ENCODE measurements at regions not wholly inside any gene's neighbourhood (a gene's known extent, or its start where the extent isn't known, plus 50 kb on each side); places are given as distances from the start of the nearest gene placed in this dataset.
"Not testable (repeated sequence)": the region's sequence is repeated elsewhere in the genome, so short reads cannot be mapped to it uniquely, and the experiment has no call there.

DNA sequence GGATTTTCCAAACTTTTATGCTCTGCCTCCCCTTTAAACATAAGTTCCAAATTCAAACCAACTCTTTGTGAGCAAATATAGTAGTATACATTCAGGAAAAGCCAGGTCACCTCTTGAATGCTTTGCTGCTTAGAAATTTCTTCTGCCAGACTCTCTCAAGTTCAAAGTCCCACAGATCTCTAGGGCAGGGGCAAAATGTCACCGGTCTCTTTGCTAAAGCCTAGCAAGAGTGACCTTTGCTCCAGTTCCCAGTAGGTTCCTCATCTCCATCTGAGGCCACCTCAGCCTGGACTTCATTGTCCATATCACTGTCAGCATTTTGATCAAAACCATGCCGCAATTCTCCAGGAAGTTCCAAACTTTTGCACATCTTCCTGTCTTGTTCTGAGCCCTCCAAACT is 382.3 kb downstream of the PIK3C3 start:
- not testable (repeated sequence) for TF ChIP-seq CTCF (IDR thresholded peaks at IDR 0.05); RAD21 (conservative IDR thresholded peaks at IDR 0.05 in 1 of 2, IDR thresholded peaks at IDR 0.05 in 1 of 2); POLR2A (IDR thresholded peaks at IDR 0.05; ENCODE audit: low read length); CEBPB (IDR thresholded peaks at IDR 0.05); MAFK (IDR thresholded peaks at IDR 0.05; ENCODE audit: partially characterized antibody); ZFP36 (IDR thresholded peaks at IDR 0.05; ENCODE audit: borderline replicate concordance, partially characterized antibody); RNF2 (IDR thresholded peaks at IDR 0.05; ENCODE audit: borderline replicate concordance, low read depth); ELK1 (IDR thresholded peaks at IDR 0.05; ENCODE audit: low read depth, low read length); REST (IDR thresholded peaks at IDR 0.05); EP300 (IDR thresholded peaks at IDR 0.05); GATA3 (IDR thresholded peaks at IDR 0.05; ENCODE audit: borderline replicate concordance)
